Stomach smooth muscle (tissue), 2 donors: ENCODE measurements at regions not wholly inside any gene's neighbourhood (a gene's known extent, or its start where the extent isn't known, plus 50 kb on each side); places are given as distances from the start of the nearest gene placed in this dataset.

Experiments
- H3K27ac ChIP-seq: one replicate; pipeline ENCODE4 v1.7.0; 2013; ENCODE audit warnings: mild to moderate bottlenecking, low read length, inconsistent platforms
- H3K27me3 ChIP-seq, 2 donors: one replicate each; pipeline ENCODE4 v1.7.0; 2013; ENCODE audit warnings: low read length in 2 of 2; ENCODE audit not compliant: insufficient read depth in 2 of 2, control insufficient read depth in 1 of 2
- H3K36me3 ChIP-seq, 2 donors: one replicate each; pipeline ENCODE4 v1.7.0; 2013; ENCODE audit warnings: low read length in 2 of 2; ENCODE audit not compliant: control insufficient read depth in 2 of 2, insufficient read depth in 2 of 2
- H3K4me1 ChIP-seq: one replicate; pipeline ENCODE4 v1.7.0; 2013; ENCODE audit warnings: low read length; ENCODE audit not compliant: control insufficient read depth, insufficient read depth
- H3K4me3 ChIP-seq, 2 donors: one replicate each; pipeline ENCODE4 v1.7.0; 2013; ENCODE audit warnings: low read length in 2 of 2
- H3K9ac ChIP-seq, 2 donors: one replicate each; pipeline ENCODE4 v1.7.0; 2013; ENCODE audit warnings: low read length in 2 of 2, mild to moderate bottlenecking in 1 of 2
- H3K9me3 ChIP-seq, 2 donors: one replicate each; pipeline ENCODE4 v1.7.0; 2013; ENCODE audit warnings: low read length in 2 of 2; ENCODE audit not compliant: control insufficient read depth in 2 of 2
- donor health status: healthy.
- donor health status: Pancreatic carcinoma.

DNA sequence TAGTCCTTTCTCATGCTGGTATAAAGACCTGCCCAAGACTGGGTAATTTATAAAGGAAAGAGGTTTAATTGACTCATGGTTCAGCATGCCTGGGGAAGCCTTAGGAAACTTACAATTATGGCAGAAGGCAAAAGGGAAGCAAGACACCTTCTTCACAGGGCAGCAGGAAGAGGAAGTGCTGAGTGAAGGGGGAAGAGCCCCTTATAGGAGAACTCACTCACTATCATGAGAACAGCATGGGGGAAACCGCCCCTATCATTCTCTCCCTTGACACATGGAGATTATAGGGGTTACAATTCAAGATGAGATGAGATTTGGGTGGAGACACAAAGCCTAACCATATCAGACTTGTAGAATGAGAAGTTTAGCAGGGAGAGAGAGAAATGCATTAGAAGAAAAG, 373.3 kb upstream of the DIAPH2 start:
- H3K4me3 ChIP-seq, result no peak overlapping the region
- H3K36me3 ChIP-seq, result no peaks in the 10 kb centered on the region
- no peaks in the 10 kb centered on the region for H3K27me3 ChIP-seq
- H3K4me1 ChIP-seq, result no peaks in the 10 kb centered on the region
- no peak overlapping the region for H3K9ac ChIP-seq
- no peaks in the 10 kb centered on the region for H3K9me3 ChIP-seq
- H3K27ac ChIP-seq, result no peak overlapping the region

DNA sequence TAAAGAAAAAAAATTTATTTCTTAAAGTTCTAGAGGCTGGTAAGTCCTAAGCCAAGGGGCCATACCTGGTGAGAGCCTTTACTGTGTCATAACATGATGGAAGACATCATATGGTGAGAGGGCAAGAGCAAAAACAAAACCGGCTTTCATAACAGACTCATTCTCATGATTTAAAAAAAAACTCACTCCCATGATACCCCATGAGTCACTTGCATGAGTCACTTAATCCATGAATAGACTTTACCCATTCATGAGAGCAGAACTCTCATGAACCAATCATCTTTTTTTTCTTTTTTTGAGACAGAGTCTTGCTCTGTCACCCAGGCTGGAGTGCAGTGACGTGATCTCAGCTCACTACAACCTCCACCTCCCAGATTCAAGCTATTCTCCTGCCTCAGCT, 369.7 kb upstream of the DIAPH2 start:
- Histone ChIP-seq H3K9ac (no peak overlapping the region), H3K9me3 (no peaks in the 10 kb centered on the region), H3K36me3 (no peaks in the 10 kb centered on the region), H3K27ac (no peak overlapping the region), H3K4me1 (no peaks in the 10 kb centered on the region), H3K27me3 (no peaks in the 10 kb centered on the region), H3K4me3 (no peak overlapping the region)

DNA sequence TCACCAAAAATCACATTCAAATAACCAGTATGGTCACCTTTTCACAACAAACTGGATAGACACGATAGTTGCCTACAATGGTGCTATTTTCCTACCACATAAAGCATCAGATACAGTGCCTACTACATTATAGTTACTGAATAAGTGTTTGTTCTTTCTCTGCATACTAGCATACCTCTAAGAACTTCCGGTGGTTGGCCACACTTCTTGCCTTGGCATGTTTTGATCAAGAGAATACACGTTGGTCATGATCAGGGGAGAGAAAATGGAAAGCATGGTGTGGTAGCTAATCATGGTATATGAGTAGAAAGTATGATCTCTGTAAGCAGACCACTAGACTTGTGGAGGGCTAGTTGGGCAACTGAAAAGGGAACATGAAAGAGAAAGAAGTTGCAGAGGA, 322.8 kb upstream of the DIAPH2 start:
- H3K9me3 ChIP-seq, result no peaks in the 10 kb centered on the region
- H3K27me3 ChIP-seq, result no peaks in the 10 kb centered on the region
- no peaks in the 10 kb centered on the region for H3K4me1 ChIP-seq
- no peak overlapping the region for H3K9ac ChIP-seq
- H3K36me3 ChIP-seq, result no peaks in the 10 kb centered on the region
- no peak overlapping the region for H3K27ac ChIP-seq
- no peak overlapping the region for H3K4me3 ChIP-seq

DNA sequence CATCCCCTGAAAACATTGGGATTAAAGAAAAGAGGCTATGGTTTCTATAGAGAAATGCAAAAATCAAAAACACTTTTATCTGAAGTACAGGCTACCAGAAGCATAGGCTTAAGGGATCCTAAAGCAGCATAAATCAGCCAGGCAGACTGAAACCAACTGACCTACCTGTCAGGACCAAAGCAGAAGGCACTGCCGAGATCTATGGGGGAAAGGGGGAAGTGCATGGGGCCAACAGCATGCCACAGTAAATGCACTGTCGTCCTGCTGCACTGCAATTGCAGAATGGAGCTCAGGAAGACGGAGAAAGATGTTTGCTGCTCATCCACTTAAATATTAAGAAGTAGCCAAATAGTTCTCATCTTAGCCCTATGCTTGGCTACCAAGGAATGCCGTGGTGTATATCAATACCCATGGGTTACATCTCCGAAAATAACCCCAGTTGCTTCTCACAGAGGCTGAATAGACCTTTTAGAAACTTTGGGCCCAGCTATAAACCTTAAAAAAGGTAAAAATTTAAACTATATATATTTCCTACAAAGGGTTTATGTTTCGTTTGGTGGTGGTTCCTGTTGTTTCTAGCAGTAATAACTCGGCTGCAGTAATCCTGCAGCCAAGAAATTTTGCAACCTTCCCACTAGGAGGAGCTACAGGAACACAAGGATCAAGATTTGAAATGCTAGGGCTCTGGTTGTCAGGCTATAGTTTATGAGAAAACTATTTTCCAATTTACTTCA, 312.2 kb upstream of the DIAPH2 start:
- Histone ChIP-seq H3K4me1 (peaks cover 2% of the 10 kb centered on the region), H3K27me3 (peaks cover 0 to 2% of the 10 kb centered on the region in 2 donors), H3K9me3 (no peaks in the 10 kb centered on the region), H3K4me3 (peak overlapping the region in 1 of 2 donors; percentile 35), H3K9ac (no peak overlapping the region), H3K36me3 (no peaks in the 10 kb centered on the region), H3K27ac (no peak overlapping the region)

DNA sequence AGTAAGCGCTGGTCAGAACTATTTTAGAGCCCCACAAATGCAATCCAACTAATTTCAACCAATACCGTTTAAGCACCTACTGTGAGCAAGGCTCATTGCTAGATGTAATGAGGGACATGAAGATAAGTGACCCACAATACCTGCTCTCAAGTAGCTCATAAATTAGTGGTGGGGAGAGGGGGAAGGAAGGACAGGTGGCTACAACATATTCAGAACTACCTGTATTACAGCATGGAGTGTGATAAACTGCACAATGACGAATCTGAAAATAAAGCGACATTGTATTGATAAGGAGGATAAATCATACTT, 311.6 kb upstream of the DIAPH2 start:
- H3K27me3 ChIP-seq, result peaks cover 0 to 2% of the 10 kb centered on the region in 2 donors
- no peak overlapping the region for H3K9ac ChIP-seq
- no peak overlapping the region for H3K4me3 ChIP-seq
- H3K27ac ChIP-seq, result no peak overlapping the region
- H3K9me3 ChIP-seq, result no peaks in the 10 kb centered on the region
- no peaks in the 10 kb centered on the region for H3K36me3 ChIP-seq
- peaks cover 2% of the 10 kb centered on the region for H3K4me1 ChIP-seq

DNA sequence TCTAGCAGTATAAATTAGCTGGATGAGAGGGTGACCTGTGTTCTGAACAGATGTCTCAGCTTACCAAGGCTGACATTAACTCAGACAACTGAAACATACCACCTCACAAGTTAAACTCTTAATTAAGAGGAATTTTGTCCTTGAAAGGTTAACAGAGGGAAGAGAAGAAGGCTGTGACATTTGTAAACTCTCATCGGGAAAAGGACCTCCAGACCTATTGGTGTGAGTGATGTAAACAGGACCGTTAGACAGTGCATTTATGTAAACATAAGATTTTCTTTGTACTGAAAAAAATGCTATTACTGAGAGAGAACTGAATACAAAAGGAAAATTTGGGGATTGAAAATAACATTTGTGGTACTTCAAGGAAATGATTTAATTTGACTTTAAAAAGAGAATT, 308.4 kb upstream of the DIAPH2 start:
- no peak overlapping the region for H3K27ac ChIP-seq
- no peaks in the 10 kb centered on the region for H3K9me3 ChIP-seq
- peaks cover 2% of the 10 kb centered on the region for H3K4me1 ChIP-seq
- no peaks in the 10 kb centered on the region for H3K36me3 ChIP-seq
- no peak overlapping the region for H3K4me3 ChIP-seq
- H3K27me3 ChIP-seq, result peaks cover 0 to 2% of the 10 kb centered on the region in 2 donors
- no peak overlapping the region for H3K9ac ChIP-seq

DNA sequence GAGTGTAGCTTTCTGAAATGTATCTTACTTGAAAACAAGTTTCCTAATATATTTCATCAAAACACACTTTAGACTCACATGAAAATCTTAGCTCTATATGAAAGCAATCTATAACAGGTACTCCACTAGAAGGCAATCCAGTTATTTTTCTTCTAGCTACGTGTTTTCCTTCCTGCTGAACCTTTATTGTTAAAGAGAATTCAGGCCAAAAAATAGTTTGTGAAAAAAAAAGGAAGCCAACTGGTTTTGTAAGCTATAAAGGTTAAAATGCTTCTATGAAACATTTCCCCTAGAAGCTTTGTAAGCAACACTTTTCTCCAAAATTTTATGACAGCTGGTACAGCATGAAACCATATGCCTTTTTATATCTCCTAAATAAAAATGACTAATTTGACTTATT, 304.7 kb upstream of the DIAPH2 start:
- Histone ChIP-seq H3K9me3 (no peaks in the 10 kb centered on the region), H3K9ac (no peak overlapping the region), H3K4me3 (no peak overlapping the region), H3K27me3 (no peaks in the 10 kb centered on the region), H3K36me3 (no peaks in the 10 kb centered on the region), H3K4me1 (peaks cover 2% of the 10 kb centered on the region), H3K27ac (no peak overlapping the region)

DNA sequence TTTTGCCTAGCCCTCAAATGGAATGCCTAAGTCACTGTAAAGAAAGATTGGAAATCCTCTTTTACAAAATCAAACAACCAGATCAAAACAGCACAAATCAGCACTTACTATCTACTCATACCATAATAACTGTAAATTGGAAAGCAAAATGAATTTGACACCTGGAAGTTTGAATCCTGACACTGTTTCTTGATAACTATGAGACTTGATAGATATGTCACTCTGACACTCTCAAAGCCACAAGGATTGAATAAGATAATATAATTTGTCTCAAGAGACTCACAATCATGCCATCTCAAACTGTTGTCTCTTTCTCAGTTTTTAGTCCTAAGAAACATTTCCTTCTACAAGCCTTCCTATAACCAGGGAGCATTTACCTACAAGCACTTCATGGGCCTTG, 302.6 kb upstream of the DIAPH2 start:
- no peaks in the 10 kb centered on the region for H3K4me1 ChIP-seq
- no peaks in the 10 kb centered on the region for H3K27me3 ChIP-seq
- H3K36me3 ChIP-seq, result no peaks in the 10 kb centered on the region
- no peak overlapping the region for H3K27ac ChIP-seq
- H3K9me3 ChIP-seq, result no peaks in the 10 kb centered on the region
- H3K9ac ChIP-seq, result no peak overlapping the region
- no peak overlapping the region for H3K4me3 ChIP-seq

DNA sequence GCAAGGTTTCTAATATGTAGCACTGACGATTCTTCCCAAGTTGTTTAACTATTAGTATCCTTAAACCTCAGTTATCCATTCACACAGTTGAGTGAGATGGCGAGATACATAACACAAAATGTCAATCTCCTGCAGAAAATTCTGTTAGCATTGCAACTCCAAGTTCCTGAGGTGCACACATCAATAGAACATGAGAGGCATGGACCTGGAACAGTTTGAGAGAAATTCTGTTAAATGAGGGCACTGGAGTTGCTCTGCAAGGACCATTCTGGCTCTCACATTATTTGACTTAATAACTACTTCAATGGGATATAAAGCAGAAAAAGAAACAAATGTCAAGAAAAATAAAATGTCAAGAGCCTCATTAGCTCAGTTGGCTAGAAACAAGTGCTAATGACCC, 301.2 kb upstream of the DIAPH2 start:
- Histone ChIP-seq H3K27me3 (no peaks in the 10 kb centered on the region), H3K4me1 (no peaks in the 10 kb centered on the region), H3K9ac (no peak overlapping the region), H3K36me3 (no peaks in the 10 kb centered on the region), H3K9me3 (no peaks in the 10 kb centered on the region), H3K27ac (no peak overlapping the region), H3K4me3 (no peak overlapping the region)

DNA sequence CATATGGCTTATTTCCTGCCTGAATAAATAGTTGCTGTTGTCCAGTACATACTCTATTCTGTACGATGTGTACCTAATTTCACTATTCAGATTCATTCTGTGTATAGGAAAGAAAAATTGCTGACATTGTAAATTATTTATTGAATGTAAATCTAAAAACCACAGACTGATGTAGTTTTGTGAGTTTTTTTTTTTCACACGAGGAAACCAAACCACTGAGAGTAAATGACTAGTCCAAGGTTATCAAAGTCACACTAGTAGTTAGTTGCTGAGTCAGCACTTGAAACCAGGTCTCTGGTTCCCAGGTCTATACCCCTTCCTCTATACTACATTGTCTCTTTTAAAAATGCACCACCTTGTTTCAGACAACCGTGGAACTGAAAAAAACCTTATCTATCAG, 298.3 kb upstream of the DIAPH2 start:
- no peak overlapping the region for H3K4me3 ChIP-seq
- H3K36me3 ChIP-seq, result no peaks in the 10 kb centered on the region

DNA sequence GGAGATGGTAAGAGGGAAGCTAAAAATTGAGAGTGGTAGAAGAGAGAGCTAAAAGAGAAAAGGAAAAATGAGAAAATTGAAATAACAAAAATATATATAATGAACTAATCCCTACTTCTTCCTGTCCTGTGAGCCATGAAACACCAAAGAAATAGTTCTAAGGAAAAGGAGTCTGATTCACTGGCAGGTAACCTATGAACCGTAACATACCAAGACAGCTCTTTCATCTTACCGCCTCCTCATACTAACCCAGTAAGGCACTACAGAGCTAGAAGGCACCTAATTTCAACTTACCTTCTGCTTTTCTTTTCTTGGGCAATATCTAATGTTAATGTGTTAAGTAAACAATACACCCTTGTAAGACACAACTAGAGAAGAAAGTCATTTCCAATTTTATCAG, 297.7 kb upstream of the DIAPH2 start:
- H3K27ac ChIP-seq, result no peak overlapping the region
- peaks cover 0 to 3% of the 10 kb centered on the region in 2 donors for H3K27me3 ChIP-seq

More for the DNA sequence above, 298.3 kb upstream of the DIAPH2 start:
- no peak overlapping the region for H3K27ac ChIP-seq
- no peaks in the 10 kb centered on the region for H3K27me3 ChIP-seq
- H3K4me1 ChIP-seq, result no peaks in the 10 kb centered on the region
- no peaks in the 10 kb centered on the region for H3K9me3 ChIP-seq
- H3K9ac ChIP-seq, result no peak overlapping the region

More for the DNA sequence above, 297.7 kb upstream of the DIAPH2 start:
- Histone ChIP-seq H3K36me3 (no peaks in the 10 kb centered on the region), H3K9me3 (no peaks in the 10 kb centered on the region), H3K4me3 (no peak overlapping the region), H3K9ac (no peak overlapping the region), H3K4me1 (no peaks in the 10 kb centered on the region)
